Gastroesophageal sphincter (tissue), 4 donors: ENCODE measurements at regions not wholly inside any gene's neighbourhood (a gene's known extent, or its start where the extent isn't known, plus 50 kb on each side); places are given as distances from the start of the nearest gene placed in this dataset.

Experiments used
- ATAC-seq: fragments of 150-250 bp; one replicate; pipeline ENCODE4 v1.9.1; 2016; ENCODE audit warnings: mild to moderate bottlenecking, moderate library complexity
- H3K27ac ChIP-seq, 4 donors: fragments of 200-600 bp; sonication (generic) in 3 of 4; 1 replicate in 3 of 4; 2 replicates in 1 of 4; pipeline ENCODE4 v1.5.1; 2016 to 2019
- H3K27me3 ChIP-seq: fragments of 200-600 bp; sonication (generic); one replicate; pipeline ENCODE4 v1.5.1; 2019
- H3K36me3 ChIP-seq, 2 donors: fragments of 200-600 bp; sonication (generic); one replicate each; pipeline ENCODE4 v1.5.1; 2019; ENCODE audit warnings: control low read depth in 1 of 2
- H3K4me1 ChIP-seq, 3 donors: fragments of 200-600 bp; sonication (generic); 1 replicate in 2 of 3; 2 replicates in 1 of 3; pipeline ENCODE4 v1.5.1; 2016 to 2019; ENCODE audit warnings: control low read depth in 2 of 3
- H3K4me3 ChIP-seq, 2 donors: fragments of 200-600 bp; sonication (generic); one replicate each; pipeline ENCODE4 v1.5.1; 2019; ENCODE audit warnings: mild to moderate bottlenecking in 1 of 2, moderate library complexity in 1 of 2
- H3K9me3 ChIP-seq, 3 donors: fragments of 200-600 bp; sonication (generic); one replicate each; pipeline ENCODE4 v1.5.1; 2017 to 2019; ENCODE audit warnings: control low read depth in 2 of 3
- EP300 ChIP-seq: sonication (generic); formaldehyde crosslinking; IDR thresholded peaks from one replicate; pipeline ENCODE4 v1.6.1; 2017; ENCODE audit warnings: antibody characterized with exemption, mild to moderate bottlenecking
- POLR2A ChIP-seq, 2 donors: fragments of 450-650 bp; IDR thresholded peaks; one replicate each; pipeline ENCODE4 v1.6.1; 2017; ENCODE audit warnings: antibody characterized with exemption in 2 of 2, mild to moderate bottlenecking in 2 of 2, moderate library complexity in 1 of 2
- POLR2AphosphoS5 ChIP-seq: sonication (generic); formaldehyde crosslinking; IDR thresholded peaks from one replicate; pipeline ENCODE4 v1.6.1; 2017; ENCODE audit warnings: antibody characterized with exemption
- WGBS, 2 donors: methylation state at CpG; one replicate each; pipeline ENCODE4 v1.1.5; 2018; ENCODE audit warnings: low coverage in 1 of 2; 5-methylcytosine and 5-hydroxymethylcytosine counted together
- TF ChIP-seq, protein P1 (sequence below), 4 experiments: fragments of 200-600 bp in 2 of 4; fragments of 450-650 bp in 2 of 4; sonication (generic) in 1 of 4; IDR thresholded peaks; one replicate each; pipeline ENCODE4 v1.5.1; 2017 to 2019; ENCODE audit warnings: antibody characterized with exemption in 4 of 4, mild to moderate bottlenecking in 2 of 4, moderate library complexity in 2 of 4

DNA sequence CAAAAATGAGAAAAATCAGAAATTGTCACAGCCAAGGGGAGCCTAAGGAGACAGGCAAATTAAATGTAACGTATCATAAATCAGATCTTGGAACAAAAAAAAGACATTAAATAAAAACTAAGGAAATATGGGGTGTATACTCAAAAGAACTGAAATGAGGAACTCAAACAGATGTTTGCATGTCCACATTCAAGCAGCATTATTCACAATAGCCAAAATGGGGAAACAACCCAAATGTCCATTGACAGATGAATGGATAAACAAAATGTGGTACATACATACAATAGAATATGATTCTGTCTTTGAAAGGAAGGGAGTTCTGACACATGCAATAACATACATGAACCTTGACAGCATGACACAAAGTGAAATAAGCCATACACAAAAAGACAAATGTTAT lies 155.8 kb upstream of the KLF7 start:
- ATAC-seq: no peak
- TF ChIP-seq POLR2A (IDR thresholded peaks at IDR 0.05) (no peak), POLR2AphosphoS5 (no peak), EP300 (no peak)
- TF ChIP-seq, protein P1, sequence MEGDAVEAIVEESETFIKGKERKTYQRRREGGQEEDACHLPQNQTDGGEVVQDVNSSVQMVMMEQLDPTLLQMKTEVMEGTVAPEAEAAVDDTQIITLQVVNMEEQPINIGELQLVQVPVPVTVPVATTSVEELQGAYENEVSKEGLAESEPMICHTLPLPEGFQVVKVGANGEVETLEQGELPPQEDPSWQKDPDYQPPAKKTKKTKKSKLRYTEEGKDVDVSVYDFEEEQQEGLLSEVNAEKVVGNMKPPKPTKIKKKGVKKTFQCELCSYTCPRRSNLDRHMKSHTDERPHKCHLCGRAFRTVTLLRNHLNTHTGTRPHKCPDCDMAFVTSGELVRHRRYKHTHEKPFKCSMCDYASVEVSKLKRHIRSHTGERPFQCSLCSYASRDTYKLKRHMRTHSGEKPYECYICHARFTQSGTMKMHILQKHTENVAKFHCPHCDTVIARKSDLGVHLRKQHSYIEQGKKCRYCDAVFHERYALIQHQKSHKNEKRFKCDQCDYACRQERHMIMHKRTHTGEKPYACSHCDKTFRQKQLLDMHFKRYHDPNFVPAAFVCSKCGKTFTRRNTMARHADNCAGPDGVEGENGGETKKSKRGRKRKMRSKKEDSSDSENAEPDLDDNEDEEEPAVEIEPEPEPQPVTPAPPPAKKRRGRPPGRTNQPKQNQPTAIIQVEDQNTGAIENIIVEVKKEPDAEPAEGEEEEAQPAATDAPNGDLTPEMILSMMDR (IDR thresholded peaks at IDR 0.05): no peak
- no peak overlapping the region for H3K27ac ChIP-seq
- H3K4me3 ChIP-seq: no peak overlapping the region
- no peaks in the 10 kb centered on the region for H3K27me3 ChIP-seq
- no peaks in the 10 kb centered on the region for H3K36me3 ChIP-seq
- no peaks in the 10 kb centered on the region for H3K4me1 ChIP-seq
- H3K9me3 ChIP-seq: no peaks in the 10 kb centered on the region
- 67 to 69% methylated on average over 1 of the region's 1 CpG for WGBS, 2 donors

- H3K36me3 ChIP-seq: no peaks in the 10 kb centered on the region
- WGBS, 2 donors: 89 to 100% methylated on average over 1 of the region's 1 CpG
- no peak for ATAC-seq
- TF ChIP-seq POLR2A (IDR thresholded peaks at IDR 0.05) (no peak), EP300 (no peak), POLR2AphosphoS5 (no peak)
- TF ChIP-seq, protein P1 (IDR thresholded peaks at IDR 0.05): no peak
- no peak overlapping the region for H3K4me3 ChIP-seq
- H3K4me1 ChIP-seq: no peaks in the 10 kb centered on the region
- no peaks in the 10 kb centered on the region for H3K27me3 ChIP-seq
- no peaks in the 10 kb centered on the region for H3K9me3 ChIP-seq
- no peak overlapping the region for H3K27ac ChIP-seq
Measured at GRCh38 chr2:207324001-207324400, 158.3 kb upstream of the KLF7 start.

DNA sequence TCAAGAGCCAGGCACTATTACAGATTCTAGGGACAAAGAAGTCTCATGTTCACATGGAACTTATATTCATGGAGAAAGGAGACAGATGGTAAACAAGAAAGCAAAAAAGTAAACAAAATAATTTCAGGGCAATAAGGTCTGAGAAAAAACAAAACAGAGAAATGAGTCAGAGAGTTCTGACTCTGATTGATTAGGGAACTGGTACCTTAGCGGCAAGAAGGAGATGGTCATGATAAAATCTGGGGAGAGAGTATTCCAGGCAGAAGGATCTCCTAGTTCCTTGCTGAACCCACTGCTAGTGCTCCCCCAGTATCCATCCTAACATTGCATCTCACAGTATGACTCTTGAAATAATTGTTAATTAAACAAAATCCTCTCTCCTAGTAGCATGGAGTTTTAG lies 161.8 kb upstream of the KLF7 start:
- no peaks in the 10 kb centered on the region for H3K36me3 ChIP-seq
- peaks cover 0 to 8% (median 0%) of the 10 kb centered on the region in 3 donors for H3K4me1 ChIP-seq
- no peaks in the 10 kb centered on the region for H3K9me3 ChIP-seq
- H3K27me3 ChIP-seq: no peaks in the 10 kb centered on the region
- WGBS, 2 donors: 62 to 67% methylated on average over 1 of the region's 1 CpG
- no peak overlapping the region for H3K27ac ChIP-seq
- TF ChIP-seq POLR2A (IDR thresholded peaks at IDR 0.05) (no peak), POLR2AphosphoS5 (no peak), EP300 (no peak)
- TF ChIP-seq, protein P1 (IDR thresholded peaks at IDR 0.05): no peak
- H3K4me3 ChIP-seq: no peak overlapping the region
- ATAC-seq: no peak

- Histone ChIP-seq H3K27me3 (no peaks in the 10 kb centered on the region), H3K36me3 (no peaks in the 10 kb centered on the region), H3K4me3 (no peak overlapping the region), H3K9me3 (no peaks in the 10 kb centered on the region), H3K4me1 (peaks cover 0 to 10% (median 0%) of the 10 kb centered on the region in 3 donors), H3K27ac (no peak overlapping the region)
- no peak for ATAC-seq
- no peak for TF ChIP-seq POLR2AphosphoS5
- TF ChIP-seq, protein P1 (IDR thresholded peaks at IDR 0.05): no peak
- TF ChIP-seq POLR2A (IDR thresholded peaks at IDR 0.05): no peak
- no peak for TF ChIP-seq EP300
- 65 to 78% methylated on average over 1 of the region's 1 CpG for WGBS, 2 donors
Measured at GRCh38 chr2:207328944-207329386, 163.2 kb upstream of the KLF7 start.

GRCh38 chr2:207330912-207331311 lies 165.2 kb upstream of the KLF7 start:
- no peak overlapping the region for H3K27ac ChIP-seq
- H3K36me3 ChIP-seq: no peaks in the 10 kb centered on the region
- no peak overlapping the region for H3K4me3 ChIP-seq
- no peak for TF ChIP-seq EP300
- TF ChIP-seq POLR2AphosphoS5: peak; percentile 83
- no peaks in the 10 kb centered on the region for H3K9me3 ChIP-seq
- ATAC-seq: peak; percentile 27
- H3K27me3 ChIP-seq: no peaks in the 10 kb centered on the region
- WGBS, 2 donors: 58 to 65% methylated on average over 6 to 7 of the region's 7 CpGs
- peaks cover 4 to 29% (median 10%) of the 10 kb centered on the region in 3 donors for H3K4me1 ChIP-seq
